ENCODE measurements at regions not wholly inside any gene's neighbourhood (a gene's known extent, or its start where the extent isn't known, plus 50 kb on each side); places are given as distances from the start of the nearest gene placed in this dataset.
"Not testable (repeated sequence)": the region's sequence is repeated elsewhere in the genome, so short reads cannot be mapped to it uniquely, and the experiment has no call there.

DNA sequence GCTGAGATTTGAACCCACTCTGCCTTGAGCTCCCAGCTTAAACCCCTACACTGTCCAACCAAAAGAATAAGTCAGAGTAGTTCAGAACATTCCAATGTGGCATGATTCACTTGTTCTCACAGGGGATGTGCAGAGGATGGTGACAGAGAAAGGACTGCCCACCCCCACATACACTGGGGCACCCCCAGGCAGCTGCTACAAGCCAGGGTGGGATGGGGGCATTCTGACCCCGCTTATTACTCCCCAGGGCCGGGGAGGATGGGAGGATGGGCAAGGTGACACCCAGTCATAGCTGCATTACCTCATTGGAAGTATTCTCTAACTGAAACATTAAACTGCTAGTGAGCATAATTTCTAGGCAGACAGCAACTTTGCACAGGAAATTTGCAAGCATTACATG, 126.0 kb upstream of the PRR20G start:
- no peak overlapping the region for H3K4me3 ChIP-seq
- no peak for ATAC-seq (ENCODE audit: insufficient number of reproducible peaks, low FRiP score, low read depth)
- no peaks in the 10 kb centered on the region for H3K27me3 ChIP-seq (replicated peaks; ENCODE audit: insufficient read depth)
- DNase-seq (ENCODE audit: low spot score) = no peak
- no peaks in the 10 kb centered on the region for H3K36me3 ChIP-seq
- no peaks in the 10 kb centered on the region for H3K9me3 ChIP-seq
- no peak overlapping the region for H3K27ac ChIP-seq
- TF ChIP-seq, protein P1, sequence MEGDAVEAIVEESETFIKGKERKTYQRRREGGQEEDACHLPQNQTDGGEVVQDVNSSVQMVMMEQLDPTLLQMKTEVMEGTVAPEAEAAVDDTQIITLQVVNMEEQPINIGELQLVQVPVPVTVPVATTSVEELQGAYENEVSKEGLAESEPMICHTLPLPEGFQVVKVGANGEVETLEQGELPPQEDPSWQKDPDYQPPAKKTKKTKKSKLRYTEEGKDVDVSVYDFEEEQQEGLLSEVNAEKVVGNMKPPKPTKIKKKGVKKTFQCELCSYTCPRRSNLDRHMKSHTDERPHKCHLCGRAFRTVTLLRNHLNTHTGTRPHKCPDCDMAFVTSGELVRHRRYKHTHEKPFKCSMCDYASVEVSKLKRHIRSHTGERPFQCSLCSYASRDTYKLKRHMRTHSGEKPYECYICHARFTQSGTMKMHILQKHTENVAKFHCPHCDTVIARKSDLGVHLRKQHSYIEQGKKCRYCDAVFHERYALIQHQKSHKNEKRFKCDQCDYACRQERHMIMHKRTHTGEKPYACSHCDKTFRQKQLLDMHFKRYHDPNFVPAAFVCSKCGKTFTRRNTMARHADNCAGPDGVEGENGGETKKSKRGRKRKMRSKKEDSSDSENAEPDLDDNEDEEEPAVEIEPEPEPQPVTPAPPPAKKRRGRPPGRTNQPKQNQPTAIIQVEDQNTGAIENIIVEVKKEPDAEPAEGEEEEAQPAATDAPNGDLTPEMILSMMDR (IDR thresholded peaks at IDR 0.05) = no peak
- no peaks in the 10 kb centered on the region for H3K4me1 ChIP-seq (ENCODE audit: control insufficient read depth in 1 of 2, low read depth in 2 of 2)

DNA sequence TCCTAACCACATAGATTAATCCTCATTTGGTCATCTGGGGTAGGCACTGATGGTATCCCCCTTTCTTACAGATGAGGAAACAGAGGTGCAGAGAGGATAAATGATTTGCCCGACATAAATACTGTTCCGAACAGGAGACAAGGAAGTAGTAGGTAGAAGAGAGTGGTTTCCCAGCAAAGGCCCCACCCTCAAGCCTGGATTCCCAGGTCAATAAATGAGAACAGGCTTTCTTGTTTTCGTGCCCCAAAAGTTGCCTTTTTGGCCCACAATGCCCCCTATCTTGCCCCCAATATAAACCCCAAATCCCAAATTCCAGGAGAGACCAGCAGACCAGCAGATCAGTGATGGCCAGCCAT, 125.5 kb upstream of the PRR20G start:
- Histone ChIP-seq H3K36me3 (no peaks in the 10 kb centered on the region), H3K27me3 (replicated peaks; ENCODE audit: insufficient read depth) (no peaks in the 10 kb centered on the region), H3K27ac (no peak overlapping the region), H3K9me3 (no peaks in the 10 kb centered on the region), H3K4me3 (no peak overlapping the region), H3K4me1 (ENCODE audit: control insufficient read depth in 1 of 2, low read depth in 2 of 2) (no peaks in the 10 kb centered on the region)
- DNase-seq (ENCODE audit: low spot score) = no peak
- TF ChIP-seq, protein P1 (IDR thresholded peaks at IDR 0.05) = no peak
- no peak for ATAC-seq (ENCODE audit: insufficient number of reproducible peaks, low FRiP score, low read depth)

DNA sequence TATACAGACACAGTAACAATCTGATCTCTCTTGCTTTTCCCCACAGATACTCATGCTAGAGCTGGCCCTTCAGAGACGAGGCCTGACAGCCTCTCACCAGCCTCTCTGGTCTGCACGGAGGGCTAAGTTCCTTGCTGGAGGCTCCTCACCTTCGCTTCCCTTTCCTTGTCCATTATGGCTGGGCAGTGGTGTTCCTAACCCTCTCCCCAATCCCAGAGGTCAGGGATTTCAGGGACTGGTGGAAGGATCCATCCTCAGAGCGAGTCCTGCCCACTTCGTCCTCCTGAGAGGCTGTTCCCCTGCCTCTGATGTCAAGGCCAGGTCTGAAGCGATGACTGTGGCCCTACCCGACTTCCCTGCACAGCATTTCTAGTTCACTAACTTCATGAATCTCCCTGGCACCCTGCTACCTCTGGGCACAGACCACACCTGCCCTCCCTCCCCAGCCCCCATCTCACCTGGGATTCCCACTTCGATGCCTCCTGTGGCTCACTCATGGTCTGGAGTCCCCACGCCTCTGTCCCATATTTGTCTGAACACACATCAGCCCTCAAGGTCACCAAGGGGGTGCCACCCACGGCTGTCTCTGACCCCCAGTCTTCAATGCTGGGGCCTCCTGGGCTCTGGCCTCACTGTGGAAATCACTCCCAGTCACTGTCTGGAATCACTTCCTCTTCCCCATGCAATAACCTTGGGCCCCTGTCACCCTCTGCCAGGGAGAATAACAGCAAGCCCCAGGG, 124.9 kb upstream of the PRR20G start:
- TF ChIP-seq, protein P1 (IDR thresholded peaks at IDR 0.05) = no peak
- Histone ChIP-seq H3K36me3 (no peaks in the 10 kb centered on the region), H3K4me3 (no peak overlapping the region), H3K27me3 (replicated peaks; ENCODE audit: insufficient read depth) (no peaks in the 10 kb centered on the region), H3K9me3 (no peaks in the 10 kb centered on the region), H3K27ac (no peak overlapping the region), H3K4me1 (ENCODE audit: control insufficient read depth in 1 of 2, low read depth in 2 of 2) (no peaks in the 10 kb centered on the region)
- no peak for DNase-seq (ENCODE audit: low spot score)
- no peak for ATAC-seq (ENCODE audit: insufficient number of reproducible peaks, low FRiP score, low read depth)

- not testable (repeated sequence) for H3K4me1 ChIP-seq (ENCODE audit: control insufficient read depth in 1 of 2, low read depth in 2 of 2); H3K9me3 ChIP-seq; ATAC-seq (ENCODE audit: insufficient number of reproducible peaks, low FRiP score, low read depth); H3K27me3 ChIP-seq (replicated peaks; ENCODE audit: insufficient read depth); H3K4me3 ChIP-seq; DNase-seq (ENCODE audit: low spot score); H3K36me3 ChIP-seq; H3K27ac ChIP-seq
Observed at GRCh38 chr3:127411875-127412274, 124.0 kb upstream of the PRR20G start.

GRCh38 chr3:127411083-127411727, 123.4 kb upstream of the PRR20G start:
- no peak for DNase-seq (ENCODE audit: low spot score)
- H3K9me3 ChIP-seq = no peaks in the 10 kb centered on the region
- TF ChIP-seq, protein P1 (IDR thresholded peaks at IDR 0.05) = no peak

More at GRCh38 chr3:127411083-127411727, 123.4 kb upstream of the PRR20G start:
- no peaks in the 10 kb centered on the region for H3K4me1 ChIP-seq (ENCODE audit: control insufficient read depth in 1 of 2, low read depth in 2 of 2)
- H3K36me3 ChIP-seq = no peaks in the 10 kb centered on the region
- no peak for ATAC-seq (ENCODE audit: insufficient number of reproducible peaks, low FRiP score, low read depth)
- H3K27me3 ChIP-seq (replicated peaks; ENCODE audit: insufficient read depth) = no peaks in the 10 kb centered on the region
- H3K4me3 ChIP-seq = no peak overlapping the region
- no peak overlapping the region for H3K27ac ChIP-seq

All from thoracic aorta (tissue), 2 donors.